ENCODE measurements at regions not wholly inside any gene's neighbourhood (a gene's known extent, or its start where the extent isn't known, plus 50 kb on each side); places are given as distances from the start of the nearest gene placed in this dataset.

- Histone ChIP-seq H3K79me2 (ENCODE audit: control insufficient read depth in 1 of 2, insufficient read depth in 2 of 2, low read length in 2 of 2) (no peaks in the 10 kb centered on the region), H2AK5ac (ENCODE audit: low read depth, low read length) (0 out of 2 replicates have a peak overlapping the region, but pooled peaks have one; percentile 65), H4K8ac (ENCODE audit: extremely low read depth, insufficient read depth, low read length) (no peak overlapping the region), H3K4me3 (ENCODE audit: extremely low read depth in 1 of 4, insufficient read depth in 2 of 4, low read depth in 3 of 4, low read length in 4 of 4) (no peak overlapping the region), H2BK15ac (ENCODE audit: low read length) (peak overlapping the region; percentile 72; the same call in 1 of the 2 replicates), H3K27ac (ENCODE audit: low read depth, low read length) (no peak overlapping the region), H2BK20ac (ENCODE audit: low read length) (peak overlapping the region; percentile 9; the same call in 1 of the 2 replicates), H4K20me1 (replicated peaks in 1 of 2; ENCODE audit: control insufficient read depth in 1 of 2, insufficient read depth in 2 of 2, low read length in 2 of 2) (no peaks in the 10 kb centered on the region), H3K4ac (replicated peaks; ENCODE audit: insufficient read length, low read depth, low read length) (no peak overlapping the region), H3K18ac (ENCODE audit: extremely low read depth, low read length) (peak overlapping the region; percentile 60), H2AFZ (ENCODE audit: low read length) (peak overlapping the region; percentile 74), H3K23me2 (ENCODE audit: low read depth, low read length) (0 out of 2 replicates have a peak, but pooled peaks cover 2% of the 10 kb centered on the region), H3K36me3 (ENCODE audit: control insufficient read depth in 2 of 4, insufficient read depth in 4 of 4, low read length in 3 of 4) (no peaks in the 10 kb centered on the region), H3K9ac (replicated peaks in 1 of 4; ENCODE audit: extremely low read depth in 1 of 4, low read depth in 3 of 4, low read length in 3 of 4) (no peak overlapping the region), H4K91ac (replicated peaks; ENCODE audit: insufficient read length, low read length) (no peak overlapping the region), H2BK120ac (replicated peaks; ENCODE audit: low read depth, low read length) (no peak overlapping the region), H3K14ac (ENCODE audit: insufficient read length) (no peak overlapping the region), H2BK5ac (ENCODE audit: low read depth, low read length) (no peak overlapping the region), H3K4me1 (replicated peaks in 1 of 4; ENCODE audit: control insufficient read depth in 3 of 4, insufficient read depth in 4 of 4, low read length in 3 of 4) (peaks cover 6 to 16% (median 15%) of the 10 kb centered on the region in 4 experiments; a peak in 5 of 7 replicates), H3K4me2 (ENCODE audit: insufficient read depth in 1 of 2, low read depth in 2 of 2, low read length in 2 of 2) (no peak overlapping the region), H3K27me3 (replicated peaks in 1 of 4; ENCODE audit: control insufficient read depth in 3 of 4, extremely low read depth in 1 of 4, insufficient read depth in 3 of 4, low read length in 3 of 4) (no peaks in the 10 kb centered on the region), H3K56ac (replicated peaks; ENCODE audit: insufficient read length, low read depth, low read length) (no peak overlapping the region), H4K5ac (ENCODE audit: insufficient read length, low read depth, low read length) (no peak overlapping the region), H2BK12ac (ENCODE audit: low read depth, low read length) (peak overlapping the region; percentile 62; the same call in 1 of the 2 replicates), H3K23ac (ENCODE audit: insufficient read length) (no peak overlapping the region), H3K79me1 (ENCODE audit: low read depth, low read length) (no peaks in the 10 kb centered on the region), H3K9me3 (ENCODE audit: insufficient read depth in 2 of 2, low read depth in 1 of 2, low read length in 1 of 2) (peaks cover 2 to 3% of the 10 kb centered on the region in 2 experiments; a peak in 1 of 4 replicates)
- 77% methylated on average over 14 of the region's 14 CpGs; no CpG with 5 or more reads in 1 of the 2 experiments for WGBS, 2 experiments (ENCODE audit: extremely low coverage in 1 of 2, insufficient coverage in 1 of 2, insufficient read length in 1 of 2, insufficient replicate concordance in 2 of 2, low coverage in 1 of 2, low lambda C conversion rate in 2 of 2, missing lambda C conversion rate in 1 of 2)
- FAIRE-seq: no peak
- TF ChIP-seq KDM5A (IDR thresholded peaks at IDR 0.05; ENCODE audit: low read length) (no peak), SP4 (IDR thresholded peaks at IDR 0.05; ENCODE audit: low read length) (no peak), EZH2 (IDR thresholded peaks at IDR 0.05; ENCODE audit: low read depth, low read length, severe bottlenecking) (no peak), FOSL1 (IDR thresholded peaks at IDR 0.05; ENCODE audit: insufficient read depth, low read depth, low read length) (no peak), USF2 (IDR thresholded peaks at IDR 0.05; ENCODE audit: low read length) (no peak)
- CTCF ChIA-PET (ENCODE audit: partially characterized antibody): interaction anchor here (0.5 to 0.6 kb wide), 2 partner anchors 58 to 87 kb away, joined by 3 read pairs; no protein-coding TSS in a partner anchor
- DNase-seq (ENCODE audit: low read depth in 1 of 2, low spot score in 2 of 2): no peak
- POLR2A ChIA-PET (ENCODE audit: partially characterized antibody): no interaction called here
Measured at GRCh38 chr7:68977385-68978055, 620.8 kb upstream of the AUTS2 start.

All from H1 (cell line).